Right lobe of liver (tissue), 4 donors: ENCODE measurements at regions not wholly inside any gene's neighbourhood (a gene's known extent, or its start where the extent isn't known, plus 50 kb on each side); places are given as distances from the start of the nearest gene placed in this dataset.

Source experiments
- CTCF ChIP-seq, 4 donors: fragments of 200-600 bp in 3 of 4; fragments of 450-650 bp in 1 of 4; IDR thresholded peaks; one replicate each; pipeline versions ENCODE4 v1.5.1 to v1.8.0; 2016 to 2022; ENCODE audit warnings: antibody characterized with exemption in 4 of 4, mild to moderate bottlenecking in 2 of 4
- POLR2A ChIP-seq: fragments of 450-650 bp; IDR thresholded peaks from one replicate; pipeline ENCODE4 v1.6.1; 2017; ENCODE audit warnings: antibody characterized with exemption, mild to moderate bottlenecking
- donor health status: DM: no; HTN: no; CAD: no.
- donor health status: DM: no; HTN: no; CAD: no.
- donor health status: DM: no; HTN: yes; CAD: no.

DNA sequence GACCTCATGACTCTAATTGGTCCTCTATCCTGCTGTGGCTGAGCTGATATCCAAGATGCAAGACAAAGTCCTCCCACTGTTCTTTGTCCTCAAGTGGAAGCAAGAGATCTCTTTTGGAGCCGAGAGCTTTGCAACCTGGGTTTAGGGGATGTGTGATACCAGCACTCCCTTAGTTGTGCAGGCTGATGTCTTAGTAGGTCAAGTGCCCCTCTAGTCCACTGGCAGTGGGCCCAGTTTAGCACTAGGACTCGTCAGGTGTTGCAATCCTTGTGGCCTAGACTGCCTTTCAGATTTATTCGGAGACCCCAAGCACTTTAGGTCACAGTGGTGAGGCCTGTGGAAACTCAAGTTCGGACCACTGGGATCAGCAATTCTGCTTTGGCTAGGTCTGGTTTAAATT is 64.0 kb downstream of the GPRASP3 start:
- TF ChIP-seq POLR2A = no peak
- no peak for TF ChIP-seq CTCF (IDR thresholded peaks at IDR 0.05)
